Umbilical cord (tissue), 1 donor: ENCODE measurements at regions not wholly inside any gene's neighbourhood (a gene's known extent, or its start where the extent isn't known, plus 50 kb on each side); places are given as distances from the start of the nearest gene placed in this dataset.
A peak's percentile ranks its signal among the peaks of the same experiment; 100 is the strongest.
"Not testable (repeated sequence)": the region's sequence is repeated elsewhere in the genome, so short reads cannot be mapped to it uniquely, and the experiment has no call there.

Experiments
- DNase-seq: peaks from one replicate; pipeline ENCODE4 v3.0.0-alpha.2; 2015; ENCODE audit warnings: low spot score

GRCh38 chr10:109732254-109732965 lies 190.9 kb downstream of the XPNPEP1 start:
- DNase-seq: no peak

GRCh38 chr10:109729895-109730294 lies 193.4 kb downstream of the XPNPEP1 start:
- not testable (repeated sequence) for DNase-seq

- DNase-seq: no peak
These were observed 195.9 kb downstream of the XPNPEP1 start for GRCh38 chr10:109727436-109727835.

- no peak for DNase-seq
These were observed 196.8 kb downstream of the XPNPEP1 start for GRCh38 chr10:109726473-109726872.

GRCh38 chr10:109723305-109723704 lies 200.0 kb downstream of the XPNPEP1 start:
- DNase-seq: no peak

- no peak for DNase-seq
These were observed 201.8 kb downstream of the XPNPEP1 start for GRCh38 chr10:109721453-109722064.

- no peak for DNase-seq
These were observed 217.2 kb downstream of the XPNPEP1 start for GRCh38 chr10:109706026-109706560.

- DNase-seq: no peak
These were observed 221.6 kb downstream of the XPNPEP1 start for GRCh38 chr10:109701633-109702215.

GRCh38 chr10:109698882-109699664 lies 224.2 kb downstream of the XPNPEP1 start:
- DNase-seq: no peak

GRCh38 chr10:109698086-109698485 lies 225.2 kb downstream of the XPNPEP1 start:
- DNase-seq: no peak

- no peak for DNase-seq
These were observed 226.1 kb downstream of the XPNPEP1 start for GRCh38 chr10:109696981-109697775.

- no peak for DNase-seq
These were observed 226.8 kb downstream of the XPNPEP1 start for GRCh38 chr10:109696462-109696861.

GRCh38 chr10:109695988-109696387 lies 227.3 kb downstream of the XPNPEP1 start:
- no peak for DNase-seq

- no peak for DNase-seq
These were observed 233.5 kb downstream of the XPNPEP1 start for GRCh38 chr10:109689785-109690184.

GRCh38 chr10:109679478-109679877 lies 243.8 kb downstream of the XPNPEP1 start:
- no peak for DNase-seq

GRCh38 chr10:109678857-109679256 lies 244.5 kb downstream of the XPNPEP1 start:
- DNase-seq: no peak

- DNase-seq: no peak
These were observed 246.6 kb downstream of the XPNPEP1 start for GRCh38 chr10:109676703-109677102.

- no peak for DNase-seq
These were observed 254.6 kb downstream of the XPNPEP1 start for GRCh38 chr10:109668703-109669102.

- no peak for DNase-seq
These were observed 255.1 kb downstream of the XPNPEP1 start for GRCh38 chr10:109668154-109668665.

GRCh38 chr10:109665321-109665720 lies 258.0 kb downstream of the XPNPEP1 start:
- DNase-seq: peak; percentile 3

- DNase-seq: no peak
These were observed 258.8 kb downstream of the XPNPEP1 start for GRCh38 chr10:109664554-109664953.
